Endothelial cell of umbilical vein (primary cell): ENCODE measurements at regions not wholly inside any gene's neighbourhood (a gene's known extent, or its start where the extent isn't known, plus 50 kb on each side); places are given as distances from the start of the nearest gene placed in this dataset.

Experiments used
- BruUV-seq: library from RNA; stranded (reverse); fragments of 400-500 nt; replicated peaks from 2 replicates; lab custom pipeline; 2021; lab: Mats Ljungman, UMichigan
- CTCF ChIA-PET: fragments of 300-600, 350-600 bp; sonication (Branson Sonifier 250); formaldehyde crosslinking; loops from one replicate; lab custom pipeline; 2021; ENCODE audit warnings: antibody characterized with exemption, inconsistent platforms; lab: Charles Lee
- POLR2A ChIA-PET: fragments of 300-600, 350-600 bp; sonication (Branson Sonifier 250); formaldehyde crosslinking; loops from one replicate; lab custom pipeline; 2021; ENCODE audit warnings: antibody characterized with exemption, inconsistent platforms; lab: Charles Lee
- DNase-seq: peaks from one replicate; pipeline ENCODE4 v3.0.0-alpha.2; 2011; ENCODE audit warnings: low read depth, low spot score
- FAIRE-seq: peaks from 2 replicates; lab custom pipeline; 2011; peaks lifted over from hg19 to GRCh38; lab: Jason Lieb, UNC
- H2AFZ ChIP-seq: 2 replicates; pipeline ENCODE4 v1.6.0; 2012; ENCODE audit warnings: low read depth, low read length, control low read depth, inconsistent platforms
- H3K27ac ChIP-seq: 2 replicates; pipeline ENCODE4 v1.5.1; 2011; ENCODE audit warnings: low read depth, mild to moderate bottlenecking, control low read depth, low read length, moderate library complexity; ENCODE audit not compliant: insufficient read depth
- H3K27me3 ChIP-seq, 2 experiments: 2 replicates each; pipeline versions ENCODE4 v1.6.0 to v1.6.1; 2011; ENCODE audit warnings: low read length in 2 of 2, mixed read lengths in 1 of 2; ENCODE audit not compliant: control insufficient read depth in 2 of 2, insufficient read depth in 2 of 2
- H3K36me3 ChIP-seq, 2 experiments: 2 replicates in 1 of 2; 3 replicates in 1 of 2; pipeline ENCODE4 v1.5.1; 2011; ENCODE audit warnings: low read length in 2 of 2, mild to moderate bottlenecking in 1 of 2, moderate library complexity in 1 of 2; ENCODE audit not compliant: control insufficient read depth in 2 of 2, insufficient read depth in 2 of 2; ENCODE audit errors: extremely low read depth in 1 of 2
- H3K4me1 ChIP-seq: 3 replicates; pipeline ENCODE4 v1.5.1; 2011; ENCODE audit warnings: mild to moderate bottlenecking, low read length; ENCODE audit not compliant: control insufficient read depth, insufficient read depth; ENCODE audit errors: extremely low read depth
- H3K4me2 ChIP-seq: 2 replicates; pipeline ENCODE4 v1.6.1; 2011; ENCODE audit warnings: low read length, control low read depth, mixed read lengths; ENCODE audit not compliant: insufficient read depth
- H3K4me3 ChIP-seq, 3 experiments: fragments of 200-600 bp in 1 of 3; sonication (generic), shearing (Covaris generic) in 1 of 3; replicated peaks in 1 of 3; 2 replicates each; pipeline ENCODE4 v1.5.1; 2011 to 2016; ENCODE audit warnings: control low read depth in 3 of 3, low read length in 3 of 3, mild to moderate bottlenecking in 2 of 3, inconsistent platforms in 1 of 3, low read depth in 1 of 3, moderate library complexity in 1 of 3; ENCODE audit not compliant: insufficient read depth in 1 of 3
- H3K79me2 ChIP-seq: 2 replicates; pipeline ENCODE4 v1.6.0; 2012; ENCODE audit warnings: low read length, inconsistent platforms; ENCODE audit not compliant: control insufficient read depth, insufficient read depth
- H3K9ac ChIP-seq: replicated peaks from 2 replicates; pipeline ENCODE3; 2011; ENCODE audit warnings: low read length, control low read depth; ENCODE audit not compliant: insufficient read depth; ENCODE audit errors: extremely low read depth
- H3K9me1 ChIP-seq: replicated peaks from 3 replicates; pipeline ENCODE4 v1.6.0; 2011; ENCODE audit warnings: mild to moderate bottlenecking, low read length; ENCODE audit not compliant: control insufficient read depth, insufficient read depth; ENCODE audit errors: extremely low read depth
- H3K9me3 ChIP-seq: replicated peaks from 2 replicates; pipeline ENCODE4 v1.5.1; 2012; ENCODE audit warnings: low read length, inconsistent platforms; ENCODE audit not compliant: control insufficient read depth, insufficient read depth
- H4K20me1 ChIP-seq: replicated peaks from 2 replicates; pipeline ENCODE3; 2011; ENCODE audit warnings: mild to moderate bottlenecking, low read length; ENCODE audit not compliant: control insufficient read depth, insufficient read depth; ENCODE audit errors: extremely low read depth
- CTCF ChIP-seq, 2 donors: IDR thresholded peaks; 1 replicate in 1 of 2; 2 replicates in 1 of 2; pipeline ENCODE4 v1.5.1; 2011; ENCODE audit warnings: low read length in 2 of 2, mild to moderate bottlenecking in 2 of 2, moderate library complexity in 2 of 2, control low read depth in 1 of 2, inconsistent platforms in 1 of 2, low read depth in 1 of 2; ENCODE audit not compliant: insufficient read depth in 1 of 2; ENCODE audit errors: extremely low read depth in 1 of 2
- EZH2 ChIP-seq: IDR thresholded peaks from 2 replicates; pipeline ENCODE4 v1.6.1; 2012; ENCODE audit warnings: borderline replicate concordance, low read depth, mild to moderate bottlenecking, moderate library complexity, low read length, inconsistent platforms; ENCODE audit not compliant: severe bottlenecking
- FOS ChIP-seq: IDR thresholded peaks from 2 replicates; pipeline ENCODE4 v1.6.1; 2011; ENCODE audit warnings: mild to moderate bottlenecking, low read length, moderate library complexity, borderline replicate concordance; ENCODE audit not compliant: insufficient read depth
- GATA2 ChIP-seq: IDR thresholded peaks from 2 replicates; pipeline ENCODE4 v1.7.0; 2011; ENCODE audit warnings: low read depth, mild to moderate bottlenecking, moderate library complexity, mixed read lengths, low read length; ENCODE audit not compliant: insufficient read length, insufficient read depth
- JUN ChIP-seq: IDR thresholded peaks from 2 replicates; pipeline ENCODE4 v1.6.1; 2011; ENCODE audit warnings: borderline replicate concordance, low read depth; ENCODE audit not compliant: insufficient read length, insufficient read depth
- MAX ChIP-seq: IDR thresholded peaks from 2 replicates; pipeline ENCODE4 v1.6.1; 2011; ENCODE audit not compliant: insufficient read depth, insufficient read length
- MYC ChIP-seq: IDR thresholded peaks from one replicate; pipeline ENCODE4 v1.6.1; 2011; ENCODE audit warnings: mild to moderate bottlenecking, low read depth, low read length
- POLR2A ChIP-seq: IDR thresholded peaks from 2 replicates; pipeline ENCODE4 v1.6.1; 2012; ENCODE audit warnings: low read depth, mild to moderate bottlenecking, control low read depth, low read length
- POLR2AphosphoS5 ChIP-seq: IDR thresholded peaks from 2 replicates; pipeline ENCODE4 v1.6.1; 2012; ENCODE audit warnings: low read depth, mild to moderate bottlenecking, control low read depth, low read length, moderate library complexity; ENCODE audit not compliant: insufficient read depth
- dilution Hi-C: fragments of 300-500 bp; cut with MboI; formaldehyde crosslinking; loops from one replicate; pipeline ENCODE4 v1.15.0; 2019; ENCODE audit warnings: low sequenced_read_pairs; ENCODE audit not compliant: extremely low pct_ligation_motif_present
- intact Hi-C: fragments of 100-400 bp; cut with micrococcal nuclease; formaldehyde crosslinking; loops from one replicate; pipeline ENCODE4 v1.10.0; 2022

- ChIA-PET POLR2A (no interaction called here), CTCF (no interaction called here)
- no peaks in the 10 kb centered on the region for H3K79me2 ChIP-seq
- H3K4me1 ChIP-seq, result no peaks in the 10 kb centered on the region
- no peaks in the 10 kb centered on the region for H3K9me3 ChIP-seq
- no peak overlapping the region for H3K4me2 ChIP-seq
- dilution Hi-C loops, result no loop called here
- no peak overlapping the region for H3K4me3 ChIP-seq
- no peak overlapping the region for H2AFZ ChIP-seq
- no TSS peak for BruUV-seq
- intact Hi-C loops, result no loop called here
- H3K9ac ChIP-seq, result no peak overlapping the region
- H4K20me1 ChIP-seq, result no peaks in the 10 kb centered on the region
- TF ChIP-seq FOS (no peak), POLR2AphosphoS5 (no peak), GATA2 (no peak), POLR2A (no peak), MYC (no peak), JUN (no peak), EZH2 (no peak), MAX (no peak), CTCF (IDR thresholded peaks at IDR 0.05; ENCODE audit: extremely low read depth in 1 of 2, insufficient read depth in 1 of 2, low read depth in 1 of 2, low read length in 2 of 2) (no peak)
- DNase-seq (no peak), FAIRE-seq (no peak)
- H3K27ac ChIP-seq, result no peak overlapping the region
- H3K27me3 ChIP-seq, result no peaks in the 10 kb centered on the region
- H3K9me1 ChIP-seq, result no peaks in the 10 kb centered on the region
- no peaks in the 10 kb centered on the region for H3K36me3 ChIP-seq
Observed at GRCh38 chr2:226077031-226077430, 677.5 kb downstream of the NYAP2 start.
